GM19035 (cell line): ENCODE measurements at regions not wholly inside any gene's neighbourhood (a gene's known extent, or its start where the extent isn't known, plus 50 kb on each side); places are given as distances from the start of the nearest gene placed in this dataset.
"Not testable (repeated sequence)": the region's sequence is repeated elsewhere in the genome, so short reads cannot be mapped to it uniquely, and the experiment has no call there.

Experiments used
- ATAC-seq: cut with Tn5 transposase; IDR thresholded peaks from one replicate; pipeline ENCODE4 v1.9.1; 2021; ENCODE audit not compliant: unreplicated experiment

DNA sequence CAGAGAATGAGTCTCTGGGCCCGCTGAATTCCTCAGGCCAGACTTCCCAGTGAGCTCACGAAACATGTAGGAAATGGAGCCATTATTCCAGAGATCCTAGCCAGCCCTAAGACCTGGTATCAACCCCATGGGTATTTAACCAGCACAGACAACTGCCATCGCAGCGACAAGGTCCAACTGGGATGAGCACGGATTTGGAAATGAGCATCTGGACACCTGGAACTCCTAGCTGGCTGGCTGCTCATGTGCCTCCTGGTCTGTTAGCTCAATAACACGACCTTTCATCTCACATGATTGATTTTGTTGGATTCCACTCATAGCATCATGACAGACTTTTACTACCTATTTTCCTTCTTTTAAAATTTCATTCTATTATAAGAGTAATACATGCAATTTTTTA is 51.0 kb downstream of the POU3F3 start:
- ATAC-seq: no peak

- no peak for ATAC-seq
Measured at GRCh38 chr2:104909317-104909716, 55.4 kb downstream of the POU3F3 start.

DNA sequence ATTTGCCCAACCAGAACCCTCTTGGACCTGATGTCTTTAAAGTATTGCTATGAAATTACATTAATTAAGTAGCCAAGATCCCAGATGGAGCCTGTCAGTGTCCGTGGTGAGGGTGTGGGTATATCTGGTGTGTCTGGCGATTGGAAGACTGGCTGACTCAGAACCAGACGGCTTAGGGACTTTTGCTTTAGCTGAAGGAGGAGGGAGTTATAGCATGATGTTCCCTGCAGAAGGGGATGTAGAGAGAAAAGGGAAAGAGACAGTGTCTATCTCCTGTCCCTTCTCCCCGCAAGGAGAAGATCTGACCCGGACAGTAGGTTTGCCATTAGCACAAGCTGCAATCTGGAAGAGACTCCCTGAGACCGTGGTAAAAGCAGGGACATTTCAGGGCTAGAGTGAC is 60.6 kb downstream of the POU3F3 start:
- ATAC-seq: no peak

GRCh38 chr2:104915107-104915793 is 61.3 kb downstream of the POU3F3 start:
- no peak for ATAC-seq

DNA sequence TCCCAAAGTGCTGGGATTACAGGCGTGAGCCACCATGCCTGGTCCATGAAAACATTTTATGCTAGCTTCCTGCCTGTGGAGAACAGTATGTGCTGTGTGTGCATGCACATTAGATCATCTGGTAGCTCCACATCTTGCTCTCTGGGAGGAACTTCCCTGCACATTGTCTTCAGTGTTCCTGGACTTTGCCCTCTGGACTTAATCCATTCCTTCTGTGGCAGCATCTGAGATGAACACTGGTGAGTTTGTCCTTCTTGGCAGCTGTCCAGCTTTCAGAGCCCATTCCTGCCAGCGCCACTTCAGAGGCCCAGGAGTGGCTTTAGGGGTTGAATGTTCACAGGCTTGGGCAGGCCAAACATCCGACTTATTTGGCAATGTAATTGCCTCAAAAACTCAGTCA is 65.2 kb downstream of the POU3F3 start:
- no peak for ATAC-seq

DNA sequence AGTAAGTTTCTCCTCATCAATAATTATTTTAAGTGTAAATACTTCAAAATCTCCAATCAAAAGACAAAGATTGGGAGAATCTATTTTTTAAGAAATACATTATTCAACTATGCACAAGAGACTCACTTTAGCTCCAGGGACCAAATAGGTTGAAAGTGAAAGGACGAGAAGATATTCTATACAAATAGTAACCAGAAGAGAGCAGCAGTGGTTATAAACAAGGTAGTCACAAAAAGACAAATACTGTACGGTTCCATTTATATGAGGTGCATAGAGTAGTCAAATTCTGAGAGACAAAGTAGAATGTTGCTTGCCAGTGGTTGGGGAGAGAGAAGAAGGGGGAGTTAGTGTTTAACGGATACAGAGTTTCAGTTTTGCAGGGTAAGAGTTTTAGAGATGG is 69.8 kb downstream of the POU3F3 start:
- no peak for ATAC-seq

DNA sequence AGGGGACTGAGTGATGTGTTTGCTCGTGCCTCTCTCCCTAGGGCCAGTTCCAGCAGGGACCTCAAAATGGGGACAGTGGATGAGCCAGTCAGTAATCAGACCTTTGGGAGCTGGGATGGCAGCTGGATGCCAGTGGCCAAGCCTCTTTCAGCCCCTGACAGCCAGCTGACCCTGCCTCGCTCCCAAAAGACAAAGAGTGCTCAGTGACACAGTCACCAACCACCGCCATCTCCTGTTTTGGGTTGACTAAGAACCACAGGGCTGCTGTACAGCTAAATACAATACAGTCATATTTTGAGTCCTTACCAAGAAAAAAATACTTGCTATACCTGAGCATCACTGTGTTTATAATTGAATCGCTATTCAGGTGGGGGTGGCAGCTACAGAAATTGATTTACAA is 75.7 kb downstream of the POU3F3 start:
- ATAC-seq: no peak

GRCh38 chr2:104930732-104931131 is 76.8 kb downstream of the POU3F3 start:
- ATAC-seq: no peak

- ATAC-seq: no peak
Measured at GRCh38 chr2:104932243-104932642, 78.3 kb downstream of the POU3F3 start.

- ATAC-seq: no peak
Measured at GRCh38 chr2:104933151-104933917, 79.4 kb downstream of the POU3F3 start.

GRCh38 chr2:104936527-104936926 is 82.6 kb downstream of the POU3F3 start:
- ATAC-seq: no peak

GRCh38 chr2:104938231-104938941 is 84.5 kb downstream of the POU3F3 start:
- peak; percentile 91 for ATAC-seq

DNA sequence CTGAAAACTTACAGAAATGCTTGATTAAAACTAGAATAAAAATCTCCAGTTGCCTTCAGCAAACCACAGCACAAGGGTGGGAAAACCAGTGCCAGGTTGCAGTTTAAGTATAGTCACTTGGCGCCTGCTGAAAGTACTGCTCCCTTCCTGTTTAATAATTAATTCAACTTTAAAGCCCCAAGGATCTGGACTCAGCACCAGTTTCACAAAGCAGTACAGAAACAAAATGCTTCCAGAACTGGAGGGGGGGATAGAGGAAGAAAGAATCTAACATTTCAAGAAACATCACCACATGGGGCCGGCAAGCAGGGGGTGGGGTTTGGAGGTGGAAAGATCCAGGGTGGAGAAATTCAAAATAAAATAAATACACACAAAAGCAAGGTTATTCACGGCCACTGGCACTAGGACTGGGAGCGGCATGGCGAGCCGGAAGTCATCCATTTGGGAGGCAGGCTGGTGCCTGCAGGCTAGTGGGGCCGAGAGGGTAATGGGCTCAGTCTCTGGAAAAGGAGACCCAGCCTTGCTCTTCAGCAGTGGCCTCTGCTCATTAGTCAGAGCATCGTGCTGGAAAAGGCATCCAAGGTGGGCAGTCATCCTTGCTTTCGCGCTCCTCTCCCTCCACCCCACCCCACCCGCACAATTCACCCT is 85.8 kb downstream of the POU3F3 start:
- no peak for ATAC-seq

GRCh38 chr2:104944495-104944894 is 90.6 kb downstream of the POU3F3 start:
- no peak for ATAC-seq

DNA sequence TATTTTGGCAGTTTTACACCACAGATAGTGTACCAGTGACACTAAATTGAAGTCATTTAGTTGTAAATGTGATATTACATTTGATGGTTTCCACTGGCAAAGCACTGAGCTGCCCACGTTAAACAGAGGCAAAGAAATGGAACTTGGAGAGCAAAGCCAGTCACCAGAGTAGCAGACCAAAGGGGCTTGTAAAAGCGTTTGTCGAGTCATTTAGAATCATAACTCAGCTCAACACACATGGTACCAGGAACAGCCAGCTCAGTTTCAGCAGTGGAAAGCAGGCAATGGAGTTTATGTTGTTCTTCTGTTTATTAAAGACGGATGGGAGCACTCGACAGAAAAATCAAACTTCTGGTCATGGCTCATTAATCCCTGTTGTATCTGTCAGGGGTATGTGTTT is 91.2 kb downstream of the POU3F3 start:
- no peak for ATAC-seq

DNA sequence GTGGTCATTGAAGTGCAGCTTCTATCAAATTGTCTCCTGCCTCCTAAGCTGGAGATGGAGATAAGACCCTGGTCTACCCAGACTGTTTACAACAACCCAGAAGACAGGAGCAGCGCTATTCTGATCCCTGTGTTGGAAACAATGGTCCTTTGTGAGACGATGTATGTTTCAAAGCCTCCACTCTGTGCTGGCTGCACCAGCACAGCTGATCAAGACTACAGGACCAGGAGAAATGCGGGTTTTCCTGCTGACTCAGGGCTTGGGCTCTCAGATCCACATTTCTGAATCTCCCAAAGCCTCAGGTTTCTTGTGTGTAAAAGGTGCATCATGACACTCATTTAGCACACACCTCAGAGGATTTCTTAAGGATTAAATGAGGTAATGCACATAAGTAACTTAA is 92.0 kb downstream of the POU3F3 start:
- no peak for ATAC-seq

DNA sequence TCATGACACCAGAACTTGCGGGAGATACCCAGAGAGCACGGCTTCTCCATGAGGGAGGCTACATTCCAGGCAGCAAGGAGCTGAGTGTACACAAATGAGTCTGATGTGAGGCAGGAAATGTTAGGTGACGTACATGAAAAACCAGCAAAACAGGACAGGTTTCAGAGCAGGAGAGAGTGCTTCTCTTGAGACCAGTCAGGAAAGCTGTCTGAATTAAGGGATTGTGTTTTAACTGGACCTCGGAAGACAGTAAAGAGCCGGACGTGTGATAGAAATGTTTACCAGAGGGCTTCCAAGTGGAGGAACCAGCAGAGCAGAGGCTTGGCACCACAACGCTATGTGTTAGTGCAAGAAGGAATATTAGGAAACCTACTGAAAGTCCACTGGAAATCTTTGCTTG is 90.4 kb upstream of the MRPS9 start:
- ATAC-seq: not testable (repeated sequence)

GRCh38 chr2:104952976-104953375 is 84.9 kb upstream of the MRPS9 start:
- ATAC-seq: no peak

DNA sequence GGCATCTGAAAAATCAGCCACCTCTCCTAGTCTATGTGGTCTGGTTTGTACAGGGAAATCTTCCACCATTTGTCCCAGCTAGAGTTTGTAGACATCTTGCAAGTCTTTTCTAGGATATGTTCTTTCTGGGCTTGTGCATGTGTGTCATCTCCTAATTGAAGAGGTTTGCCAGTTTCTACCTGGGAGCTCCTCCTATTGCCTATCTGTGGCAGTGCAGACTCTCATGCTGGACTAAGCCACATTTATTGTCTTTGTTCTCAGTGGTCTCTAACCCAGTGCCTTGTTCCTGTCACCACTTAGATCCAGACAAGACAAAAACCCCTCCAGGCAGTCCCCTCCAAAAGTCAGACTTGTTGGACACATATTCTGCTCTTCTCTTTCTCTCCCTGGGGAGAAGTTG is 72.0 kb upstream of the MRPS9 start:
- no peak for ATAC-seq

DNA sequence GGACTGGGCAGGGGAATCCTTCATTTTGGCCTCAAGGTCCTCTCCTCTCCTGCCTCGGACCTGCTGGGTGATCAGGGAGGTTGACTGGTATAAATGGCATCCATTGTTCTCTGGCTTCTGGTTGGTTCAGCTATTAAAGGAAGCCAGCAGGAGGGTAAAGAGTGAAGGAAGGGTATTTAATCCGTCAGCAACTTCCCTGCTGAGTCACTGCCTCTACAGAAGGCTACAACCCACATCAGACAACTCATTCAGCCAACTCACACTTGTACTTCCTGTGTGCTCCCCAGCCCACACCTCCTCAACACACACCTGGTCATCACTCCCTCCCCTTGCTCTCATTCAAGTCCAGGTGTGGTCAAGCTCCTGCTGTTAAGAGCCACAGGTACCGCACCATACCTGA is 68.3 kb upstream of the MRPS9 start:
- no peak for ATAC-seq

DNA sequence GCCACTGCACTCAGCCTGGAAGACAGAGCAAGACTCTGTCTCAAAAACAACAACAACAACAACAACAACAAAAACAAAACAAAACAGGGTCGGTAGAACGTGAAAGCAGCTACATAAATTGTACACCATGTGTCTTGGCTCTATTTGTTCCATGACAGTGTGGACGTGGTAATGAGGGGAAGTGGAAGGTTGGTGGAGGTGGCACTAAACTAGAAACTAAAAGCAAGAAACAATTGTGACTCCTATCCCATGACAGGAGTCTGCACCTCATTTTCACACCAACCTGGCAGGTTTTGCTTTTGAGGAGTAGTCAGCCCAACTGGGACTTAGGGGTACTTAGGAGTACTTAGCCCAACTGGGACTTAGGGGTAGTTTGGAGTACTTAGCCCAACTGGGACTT is 62.5 kb upstream of the MRPS9 start:
- ATAC-seq: no peak

DNA sequence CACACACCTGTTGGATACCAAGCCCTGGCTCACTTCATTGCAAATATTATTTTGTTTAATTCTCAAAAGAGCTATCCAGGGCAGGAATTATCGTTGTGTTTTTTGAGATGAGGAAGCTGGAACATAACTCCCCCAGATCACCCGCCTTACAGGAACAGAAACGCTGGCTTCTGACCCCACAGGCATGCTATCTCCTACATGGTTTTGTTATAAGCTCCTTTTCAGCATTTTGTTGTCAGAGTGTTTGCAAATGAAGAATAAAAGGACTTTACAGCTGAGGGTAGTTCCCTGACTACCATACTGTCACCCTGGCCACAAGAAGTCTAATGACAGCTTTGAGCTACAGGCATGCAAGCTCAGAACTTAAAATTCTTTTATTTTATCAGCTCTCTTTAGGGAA is 62.0 kb upstream of the MRPS9 start:
- ATAC-seq: no peak
